HepG2 (cell line): ENCODE measurements at regions not wholly inside any gene's neighbourhood (a gene's known extent, or its start where the extent isn't known, plus 50 kb on each side); places are given as distances from the start of the nearest gene placed in this dataset.

Experiments
- ARNTL ChIP-seq: sonication (generic); formaldehyde crosslinking; IDR thresholded peaks from 2 replicates; pipeline ENCODE4 v1.4.0; 2020; ENCODE audit warnings: mild to moderate bottlenecking, missing genetic modification reagents
- DZIP1 ChIP-seq: sonication (generic); formaldehyde crosslinking; IDR thresholded peaks from 2 replicates; pipeline ENCODE4 v1.5.0; 2020; ENCODE audit warnings: mild to moderate bottlenecking, missing genetic modification reagents
- FOXK1 ChIP-seq: sonication (generic); formaldehyde crosslinking; IDR thresholded peaks from 2 replicates; pipeline ENCODE4 v1.4.0; 2020; ENCODE audit warnings: low read depth, missing genetic modification reagents, borderline replicate concordance
- GATA4 ChIP-seq: sonication (generic); IDR thresholded peaks from 2 replicates; pipeline ENCODE4 v1.6.1; 2016; ENCODE audit warnings: antibody characterized with exemption, low read depth, borderline replicate concordance
- GMEB2 ChIP-seq: IDR thresholded peaks from 2 replicates; pipeline ENCODE4 v1.6.1; 2016; ENCODE audit warnings: missing biosample characterization, missing genetic modification reagents, low read depth
- GTF2F1 ChIP-seq: fragments of 150-350 bp; IDR thresholded peaks from 2 replicates; pipeline ENCODE4 v1.6.1; 2014; ENCODE audit warnings: low read length
- HBP1 ChIP-seq: IDR thresholded peaks from 2 replicates; pipeline ENCODE4 v1.6.1; 2016; ENCODE audit warnings: low read depth, control low read depth
- IKZF4 ChIP-seq: sonication (generic); formaldehyde crosslinking; IDR thresholded peaks from 2 replicates; pipeline ENCODE4 v1.5.1; 2020; ENCODE audit warnings: borderline replicate concordance, mild to moderate bottlenecking, low read depth, missing genetic modification reagents; ENCODE audit errors: not compliant biosample characterization
- KDM6A ChIP-seq: IDR thresholded peaks from 2 replicates; pipeline ENCODE4 v1.6.1; 2016; ENCODE audit warnings: low read depth
- MBNL3 ChIP-seq: fragments of 250-450 bp; sonication (Bioruptor Pico); conservative IDR thresholded peaks from 2 replicates; pipeline ENCODE4 v1.8.0; 2022; ENCODE audit warnings: mild to moderate bottlenecking, inconsistent platforms
- MLXIP ChIP-seq: sonication (generic); formaldehyde crosslinking; IDR thresholded peaks from 2 replicates; pipeline ENCODE4 v1.9.0; 2021; ENCODE audit warnings: missing genetic modification reagents, borderline replicate concordance
- PHF8 ChIP-seq: sonication (generic); formaldehyde crosslinking; IDR thresholded peaks from 2 replicates; pipeline ENCODE4 v1.5.0; 2020; ENCODE audit warnings: missing genetic modification reagents
- RBFOX2 ChIP-seq: fragments of 200-400 bp; formaldehyde crosslinking; IDR thresholded peaks from 2 replicates; pipeline ENCODE4 v1.6.1; 2017; ENCODE audit warnings: low read depth, mild to moderate bottlenecking, low read length
- RORA ChIP-seq: sonication (generic); formaldehyde crosslinking; IDR thresholded peaks from 2 replicates; pipeline ENCODE4 v1.5.0; 2020; ENCODE audit warnings: mild to moderate bottlenecking, missing genetic modification reagents, moderate library complexity
- SALL1 ChIP-seq: sonication (generic); formaldehyde crosslinking; IDR thresholded peaks from 2 replicates; pipeline ENCODE4 v1.8.0; 2022; ENCODE audit warnings: mild to moderate bottlenecking, missing genetic modification reagents
- TCF12 ChIP-seq, 2 experiments: fragments of 450-650 bp in 1 of 2; sonication (generic) in 1 of 2; formaldehyde crosslinking in 1 of 2; IDR thresholded peaks; 2 replicates each; pipeline versions ENCODE4 v1.6.1 to v1.8.0; 2017 to 2022; ENCODE audit warnings: antibody characterized with exemption in 1 of 2, mild to moderate bottlenecking in 1 of 2, missing genetic modification reagents in 1 of 2, moderate library complexity in 1 of 2
- ZNF275 ChIP-seq: sonication (generic); formaldehyde crosslinking; IDR thresholded peaks from 2 replicates; pipeline ENCODE4 v1.8.0; 2022; ENCODE audit warnings: missing genetic modification reagents, mild to moderate bottlenecking, inconsistent platforms, borderline replicate concordance
- ZNF383 ChIP-seq: sonication (generic); formaldehyde crosslinking; IDR thresholded peaks from 2 replicates; pipeline ENCODE4 v1.4.0; 2020; ENCODE audit warnings: missing genetic modification reagents, mild to moderate bottlenecking, borderline replicate concordance
- ZNF772 ChIP-seq: sonication (generic); formaldehyde crosslinking; IDR thresholded peaks from 2 replicates; pipeline ENCODE4 v1.5.0; 2020; ENCODE audit warnings: mild to moderate bottlenecking, missing genetic modification reagents
- ZNF839 ChIP-seq: sonication (generic); formaldehyde crosslinking; IDR thresholded peaks from 2 replicates; pipeline ENCODE4 v1.4.0; 2020; ENCODE audit warnings: missing genetic modification reagents, mild to moderate bottlenecking, borderline replicate concordance

- TF ChIP-seq DZIP1 (CRISPR knock-in tag) (no peak), RORA (no peak), RBFOX2 (no peak), MBNL3 (no peak), ZNF383 (CRISPR knock-in tag) (no peak), ZNF275 (0 out of 2 replicates have a peak, but pooled peaks have one; percentile 28), HBP1 (CRISPR knock-in tag) (no peak), ARNTL (CRISPR knock-in tag) (0 out of 2 replicates have a peak, but pooled peaks have one; percentile 35), SALL1 (CRISPR knock-in tag) (peak; percentile 84), FOXK1 (peak; percentile 59; the same call in 1 of the 2 replicates), ZNF839 (CRISPR knock-in tag) (no peak), KDM6A (CRISPR knock-in tag) (peak; percentile 55; the same call in 1 of the 2 replicates), IKZF4 (CRISPR knock-in tag) (no peak), TCF12 (IDR thresholded peaks at IDR 0.05) (no peak), TCF12 (CRISPR knock-in tag; IDR thresholded peaks at IDR 0.05) (peak; percentile 35; the same call in 1 of the 2 replicates), MLXIP (no peak), GATA4 (no peak), GTF2F1 (no peak), GMEB2 (CRISPR knock-in tag) (no peak), PHF8 (CRISPR knock-in tag) (peak; percentile 37; the same call in 1 of the 2 replicates), ZNF772 (CRISPR knock-in tag) (no peak)
These were observed 132.4 kb upstream of the LPP start (continued) for GRCh38 chr3:188021502-188022040.
